ENCODE measurements at regions not wholly inside any gene's neighbourhood (a gene's known extent, or its start where the extent isn't known, plus 50 kb on each side); places are given as distances from the start of the nearest gene placed in this dataset.

DNA sequence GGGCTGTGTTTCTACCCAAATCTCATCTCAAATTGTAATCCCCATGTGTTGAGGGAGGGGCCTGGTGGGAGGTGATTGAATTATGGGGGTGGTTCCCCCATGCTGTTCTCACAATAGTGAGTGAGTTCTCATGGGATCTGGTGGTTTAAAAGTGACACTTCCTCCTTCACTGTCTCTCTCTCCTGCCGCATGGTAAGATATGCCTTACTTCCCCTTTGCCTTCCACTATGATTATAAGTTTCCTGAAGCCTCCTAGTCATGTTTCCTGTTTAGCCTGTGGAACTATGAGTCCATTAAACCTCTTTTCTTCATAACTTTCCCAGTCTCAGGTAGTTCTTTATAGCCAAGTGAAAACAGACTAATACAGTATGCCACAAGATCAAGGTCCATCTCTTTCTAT is 70.0 kb upstream of the MSX1 start:
- POLR2A ChIA-PET, result no interaction called here
- CTCF ChIA-PET, result no interaction called here
- no peaks in the 10 kb centered on the region for H3K27me3 Mint-ChIP-seq (ENCODE audit: insufficient read depth, unreplicated experiment)
- no peak for DNase-seq (ENCODE audit: unreplicated experiment)
- H3K4me3 Mint-ChIP-seq (ENCODE audit: unreplicated experiment), result no peak overlapping the region
- no peak overlapping the region for H3K27ac Mint-ChIP-seq (ENCODE audit: low read depth, unreplicated experiment)
- peaks cover 22% of the 10 kb centered on the region for H3K9me3 Mint-ChIP-seq (ENCODE audit: unreplicated experiment)
- no peaks in the 10 kb centered on the region for H3K36me3 Mint-ChIP-seq (ENCODE audit: insufficient read depth, unreplicated experiment)
- TF ChIP-seq, protein P1, sequence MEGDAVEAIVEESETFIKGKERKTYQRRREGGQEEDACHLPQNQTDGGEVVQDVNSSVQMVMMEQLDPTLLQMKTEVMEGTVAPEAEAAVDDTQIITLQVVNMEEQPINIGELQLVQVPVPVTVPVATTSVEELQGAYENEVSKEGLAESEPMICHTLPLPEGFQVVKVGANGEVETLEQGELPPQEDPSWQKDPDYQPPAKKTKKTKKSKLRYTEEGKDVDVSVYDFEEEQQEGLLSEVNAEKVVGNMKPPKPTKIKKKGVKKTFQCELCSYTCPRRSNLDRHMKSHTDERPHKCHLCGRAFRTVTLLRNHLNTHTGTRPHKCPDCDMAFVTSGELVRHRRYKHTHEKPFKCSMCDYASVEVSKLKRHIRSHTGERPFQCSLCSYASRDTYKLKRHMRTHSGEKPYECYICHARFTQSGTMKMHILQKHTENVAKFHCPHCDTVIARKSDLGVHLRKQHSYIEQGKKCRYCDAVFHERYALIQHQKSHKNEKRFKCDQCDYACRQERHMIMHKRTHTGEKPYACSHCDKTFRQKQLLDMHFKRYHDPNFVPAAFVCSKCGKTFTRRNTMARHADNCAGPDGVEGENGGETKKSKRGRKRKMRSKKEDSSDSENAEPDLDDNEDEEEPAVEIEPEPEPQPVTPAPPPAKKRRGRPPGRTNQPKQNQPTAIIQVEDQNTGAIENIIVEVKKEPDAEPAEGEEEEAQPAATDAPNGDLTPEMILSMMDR (IDR thresholded peaks at IDR 0.05; ENCODE audit: unreplicated experiment), result no peak
- intact Hi-C loops (cut with micrococcal nuclease), result no loop called here
- no TSS peak for BruUV-seq (replicated peaks)
- no peaks in the 10 kb centered on the region for H3K4me1 Mint-ChIP-seq (ENCODE audit: insufficient read depth, unreplicated experiment)

DNA sequence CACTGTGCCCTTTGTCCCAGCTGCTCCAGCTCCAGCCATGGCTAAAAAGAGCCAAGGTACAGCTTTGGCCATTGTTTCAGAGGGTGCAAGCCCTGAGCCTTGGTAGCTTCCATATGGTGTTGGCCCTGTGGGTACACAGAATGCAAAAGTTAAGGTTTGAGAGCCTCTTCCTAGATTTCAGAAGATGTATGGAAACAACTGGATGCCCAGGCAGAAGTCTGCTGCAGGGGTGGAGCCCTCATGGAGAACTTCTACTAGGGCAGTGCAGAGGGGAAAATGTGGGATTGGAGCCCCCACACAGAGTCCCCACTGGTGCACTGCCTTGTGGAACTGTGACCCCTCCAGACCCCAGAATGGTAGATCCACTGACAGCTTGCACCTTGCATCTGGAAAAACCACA is 70.9 kb upstream of the MSX1 start:
- Mint-ChIP-seq H3K27me3 (ENCODE audit: insufficient read depth, unreplicated experiment) (no peaks in the 10 kb centered on the region), H3K4me3 (ENCODE audit: unreplicated experiment) (no peak overlapping the region), H3K4me1 (ENCODE audit: insufficient read depth, unreplicated experiment) (no peaks in the 10 kb centered on the region), H3K36me3 (ENCODE audit: insufficient read depth, unreplicated experiment) (no peaks in the 10 kb centered on the region), H3K27ac (ENCODE audit: low read depth, unreplicated experiment) (no peak overlapping the region), H3K9me3 (ENCODE audit: unreplicated experiment) (peaks cover 22% of the 10 kb centered on the region)
- ChIA-PET CTCF (no interaction called here), POLR2A (no interaction called here)
- intact Hi-C loops (cut with micrococcal nuclease), result no loop called here
- no peak for DNase-seq (ENCODE audit: unreplicated experiment)
- BruUV-seq (replicated peaks), result no TSS peak
- TF ChIP-seq, protein P1 (IDR thresholded peaks at IDR 0.05; ENCODE audit: unreplicated experiment), result no peak

DNA sequence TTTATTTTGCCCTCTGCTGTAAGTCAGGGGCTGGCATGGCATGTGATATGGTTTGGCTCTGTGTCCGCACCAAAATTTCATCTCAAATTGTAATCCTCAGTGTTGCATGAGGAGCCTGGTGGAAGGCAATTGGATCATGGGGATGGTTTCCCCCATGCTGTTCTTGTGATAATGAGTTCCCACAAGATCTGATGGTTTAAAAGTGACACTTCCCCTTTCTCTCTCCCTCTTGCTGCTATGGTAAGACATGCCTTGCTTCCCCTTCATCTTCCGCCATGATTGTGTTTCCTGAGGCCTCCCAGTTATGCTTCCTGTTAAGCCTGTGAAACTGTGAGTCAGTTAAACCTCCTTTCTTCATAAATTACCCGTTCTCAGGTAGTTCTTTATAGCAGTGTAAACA is 72.0 kb upstream of the MSX1 start:
- TF ChIP-seq, protein P1 (IDR thresholded peaks at IDR 0.05; ENCODE audit: unreplicated experiment), result no peak
- intact Hi-C loops (cut with micrococcal nuclease), result no loop called here
- Mint-ChIP-seq H3K9me3 (ENCODE audit: unreplicated experiment) (peaks cover 22% of the 10 kb centered on the region), H3K27me3 (ENCODE audit: insufficient read depth, unreplicated experiment) (no peaks in the 10 kb centered on the region), H3K4me3 (ENCODE audit: unreplicated experiment) (no peak overlapping the region), H3K4me1 (ENCODE audit: insufficient read depth, unreplicated experiment) (no peaks in the 10 kb centered on the region), H3K27ac (ENCODE audit: low read depth, unreplicated experiment) (no peak overlapping the region), H3K36me3 (ENCODE audit: insufficient read depth, unreplicated experiment) (no peaks in the 10 kb centered on the region)
- no peak for DNase-seq (ENCODE audit: unreplicated experiment)
- no TSS peak for BruUV-seq (replicated peaks)
- CTCF ChIA-PET, result no interaction called here
- POLR2A ChIA-PET, result no interaction called here

DNA sequence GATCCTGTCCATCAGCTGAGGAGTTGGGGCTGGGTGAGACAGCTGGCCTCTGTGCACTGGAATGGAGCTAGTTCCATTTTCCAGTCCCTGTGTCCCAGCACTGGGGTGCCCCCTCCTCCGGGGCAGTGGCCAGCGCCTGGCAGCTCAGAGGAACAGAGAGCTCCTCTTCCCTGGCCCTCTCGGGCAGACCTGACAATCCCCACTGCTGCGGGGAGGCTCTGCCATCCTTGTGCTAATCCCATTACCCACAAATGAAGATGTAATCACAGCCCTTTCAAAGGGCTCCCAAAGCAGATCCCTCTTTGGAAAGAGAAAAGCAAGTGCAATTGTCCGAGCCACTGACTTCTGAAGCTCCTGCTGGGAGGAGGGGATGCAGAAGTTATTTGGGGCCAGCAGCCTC is 75.1 kb upstream of the MSX1 start:
- BruUV-seq (replicated peaks), result no TSS peak
- Mint-ChIP-seq H3K36me3 (ENCODE audit: insufficient read depth, unreplicated experiment) (no peaks in the 10 kb centered on the region), H3K4me3 (ENCODE audit: unreplicated experiment) (no peak overlapping the region), H3K4me1 (ENCODE audit: insufficient read depth, unreplicated experiment) (no peaks in the 10 kb centered on the region), H3K9me3 (ENCODE audit: unreplicated experiment) (peaks cover 15% of the 10 kb centered on the region), H3K27me3 (ENCODE audit: insufficient read depth, unreplicated experiment) (no peaks in the 10 kb centered on the region), H3K27ac (ENCODE audit: low read depth, unreplicated experiment) (no peak overlapping the region)
- DNase-seq (ENCODE audit: unreplicated experiment), result no peak
- TF ChIP-seq, protein P1 (IDR thresholded peaks at IDR 0.05; ENCODE audit: unreplicated experiment), result no peak
- POLR2A ChIA-PET, result no interaction called here
- intact Hi-C loops (cut with micrococcal nuclease), result no loop called here
- CTCF ChIA-PET, result interaction anchor here (0.6 kb wide), 1 partner anchor 76 kb away, joined by 3 read pairs; no protein-coding TSS in a partner anchor

All from MCF 10A (cell line).